IPS-18c (cell line): ENCODE measurements at regions not wholly inside any gene's neighbourhood (a gene's known extent, or its start where the extent isn't known, plus 50 kb on each side); places are given as distances from the start of the nearest gene placed in this dataset.

Experiments
- H3K4me3 ChIP-seq: 2 replicates; pipeline ENCODE4 v1.7.0; 2013; ENCODE audit warnings: low read depth, mild to moderate bottlenecking, low read length, moderate library complexity; ENCODE audit not compliant: insufficient read depth
- H3K9me3 ChIP-seq: one replicate; pipeline ENCODE4 v1.6.1; 2013; ENCODE audit warnings: mild to moderate bottlenecking, low read length, moderate library complexity; ENCODE audit not compliant: control insufficient read depth, insufficient read depth

DNA sequence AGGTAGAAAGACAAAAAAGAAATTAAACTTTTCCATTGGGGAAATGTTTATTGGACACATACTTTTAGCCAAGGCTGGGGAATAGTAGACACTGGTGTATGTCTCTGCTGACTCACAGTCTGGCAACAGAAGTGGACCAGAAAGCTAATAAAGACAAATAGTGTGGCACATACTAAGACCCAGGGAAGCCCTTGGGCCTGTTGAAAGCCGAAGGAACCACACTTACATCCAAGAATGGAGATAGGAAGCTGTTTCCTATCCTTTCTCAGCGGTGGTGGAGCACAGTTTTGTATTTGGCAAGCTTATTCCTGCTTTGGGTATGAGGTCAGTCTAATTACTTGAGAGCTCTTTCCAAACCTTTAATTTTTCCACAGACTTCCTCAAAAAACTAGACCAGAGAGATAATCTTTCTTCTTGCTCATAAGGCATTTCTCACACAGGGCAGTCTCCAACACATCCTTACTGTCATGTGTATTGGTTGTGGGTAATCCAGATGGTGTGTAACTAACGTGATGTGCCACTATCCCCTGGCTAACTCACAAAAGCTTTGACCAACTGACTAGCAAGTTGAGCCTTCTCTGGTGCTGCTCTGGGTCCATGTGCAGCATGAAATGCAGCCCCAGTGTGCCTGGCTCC is 279.1 kb upstream of the IGF1R start:
- Histone ChIP-seq H3K4me3 (no peak overlapping the region), H3K9me3 (no peaks in the 10 kb centered on the region)

- H3K4me3 ChIP-seq: no peak overlapping the region
Measured at GRCh38 chr15:98375513-98376340, 272.6 kb upstream of the IGF1R start.

GRCh38 chr15:98380721-98381120 is 267.6 kb upstream of the IGF1R start:
- no peaks in the 10 kb centered on the region for H3K9me3 ChIP-seq

More at GRCh38 chr15:98375513-98376340, 272.6 kb upstream of the IGF1R start:
- H3K9me3 ChIP-seq: no peaks in the 10 kb centered on the region

DNA sequence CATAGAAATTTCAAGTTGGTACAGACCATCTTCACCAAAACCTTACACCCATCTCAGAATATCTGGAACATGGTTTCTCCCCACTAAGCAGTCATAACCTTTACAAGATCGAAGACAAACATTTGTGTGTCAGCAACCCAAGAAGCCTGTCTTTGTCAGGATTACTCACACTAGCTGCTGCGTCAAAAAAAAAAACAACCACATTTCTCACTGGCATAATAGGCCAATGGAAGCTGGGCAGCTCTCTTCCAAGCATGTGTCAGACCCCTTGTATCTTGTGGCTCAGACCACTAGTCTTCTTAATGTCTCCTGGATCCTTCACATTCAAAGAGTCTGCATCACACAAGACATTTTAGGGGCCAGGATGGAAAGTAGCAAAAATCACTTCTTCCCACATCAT is 266.9 kb upstream of the IGF1R start:
- Histone ChIP-seq H3K4me3 (no peak overlapping the region), H3K9me3 (no peaks in the 10 kb centered on the region)

More at GRCh38 chr15:98380721-98381120, 267.6 kb upstream of the IGF1R start:
- no peak overlapping the region for H3K4me3 ChIP-seq

GRCh38 chr15:98382139-98382538 is 266.2 kb upstream of the IGF1R start:
- Histone ChIP-seq H3K9me3 (no peaks in the 10 kb centered on the region), H3K4me3 (no peak overlapping the region)

GRCh38 chr15:98383571-98383970 is 264.8 kb upstream of the IGF1R start:
- H3K4me3 ChIP-seq: no peak overlapping the region
- no peaks in the 10 kb centered on the region for H3K9me3 ChIP-seq

DNA sequence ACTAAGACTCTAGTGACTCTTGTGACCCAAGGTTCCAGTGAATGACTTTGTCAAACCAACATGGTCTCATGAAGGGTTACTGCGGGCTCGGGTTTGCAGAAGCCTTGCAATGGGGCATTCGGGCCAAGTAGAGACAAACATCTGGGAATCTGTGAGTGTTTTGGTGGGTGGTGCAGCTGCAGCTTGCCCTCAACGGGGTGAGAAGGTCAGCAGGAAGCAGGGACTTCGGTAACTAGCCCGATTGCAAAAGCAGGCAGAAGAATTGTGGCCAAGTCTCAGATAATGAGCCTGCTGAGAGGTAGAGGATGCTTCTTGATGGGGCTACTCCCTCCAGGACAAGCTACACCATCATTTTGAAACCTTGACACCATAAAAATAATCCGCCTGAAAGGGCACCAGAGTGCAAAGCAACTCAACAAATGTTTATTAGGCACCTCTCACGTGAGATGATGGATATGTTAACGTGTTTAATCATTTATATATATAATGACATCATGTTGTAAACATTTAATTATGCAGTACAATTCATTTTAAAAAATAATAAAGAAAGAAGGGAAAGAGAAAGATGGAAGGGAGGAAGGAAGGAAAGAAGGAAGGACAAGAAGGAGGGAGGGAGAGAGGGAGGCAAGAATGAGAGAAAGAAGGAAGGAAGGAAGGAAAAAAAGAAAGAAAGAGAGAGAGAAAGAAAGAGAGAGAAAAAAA is 263.9 kb upstream of the IGF1R start:
- Histone ChIP-seq H3K9me3 (no peaks in the 10 kb centered on the region), H3K4me3 (no peak overlapping the region)

- no peaks in the 10 kb centered on the region for H3K9me3 ChIP-seq
Measured at GRCh38 chr15:98385752-98386381, 262.5 kb upstream of the IGF1R start.

DNA sequence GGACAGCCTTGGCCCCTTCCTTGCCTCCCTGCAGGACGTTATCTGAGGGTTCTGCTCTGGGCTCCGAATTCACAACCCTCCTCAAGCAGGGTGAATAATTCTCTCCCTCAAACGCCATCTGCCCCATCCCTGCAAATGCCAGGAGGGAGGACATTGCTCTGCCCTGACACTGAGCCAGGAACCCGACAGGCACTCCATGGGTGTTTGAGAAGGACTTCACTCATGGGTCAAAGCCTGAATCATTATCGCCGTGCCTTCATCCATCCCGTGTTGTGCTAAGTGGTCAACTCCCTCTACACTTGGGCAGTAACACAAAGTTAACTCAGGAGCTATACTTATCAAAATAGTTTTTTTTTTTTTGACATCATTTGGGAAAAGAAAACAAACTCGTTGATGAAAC is 261.8 kb upstream of the IGF1R start:
- H3K4me3 ChIP-seq: no peak overlapping the region

More at GRCh38 chr15:98385752-98386381, 262.5 kb upstream of the IGF1R start:
- H3K4me3 ChIP-seq: no peak overlapping the region

DNA sequence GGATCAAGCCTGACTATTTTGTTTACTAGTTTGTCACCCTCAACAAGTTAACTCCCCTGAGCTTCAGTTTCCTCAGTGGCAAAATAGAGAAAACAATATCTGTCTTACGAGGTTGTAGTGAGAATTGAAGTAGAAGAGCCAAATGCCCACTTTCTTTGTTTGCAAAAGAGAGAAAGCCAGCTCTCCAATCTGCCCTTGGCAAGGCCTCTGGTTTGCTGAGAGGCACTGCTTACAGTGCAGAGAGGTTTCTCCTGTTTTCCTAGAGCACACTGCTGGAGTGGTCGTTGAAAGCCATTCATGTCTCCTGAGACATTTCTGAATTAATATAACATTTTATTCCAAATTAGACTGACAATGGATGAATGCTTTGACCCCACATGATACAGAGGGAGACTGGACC is 260.5 kb upstream of the IGF1R start:
- Histone ChIP-seq H3K9me3 (no peaks in the 10 kb centered on the region), H3K4me3 (no peak overlapping the region)

More for the DNA sequence above, 261.8 kb upstream of the IGF1R start:
- H3K9me3 ChIP-seq: no peaks in the 10 kb centered on the region

- H3K4me3 ChIP-seq: no peak overlapping the region
- no peaks in the 10 kb centered on the region for H3K9me3 ChIP-seq
Measured at GRCh38 chr15:98390946-98391530, 257.3 kb upstream of the IGF1R start.

DNA sequence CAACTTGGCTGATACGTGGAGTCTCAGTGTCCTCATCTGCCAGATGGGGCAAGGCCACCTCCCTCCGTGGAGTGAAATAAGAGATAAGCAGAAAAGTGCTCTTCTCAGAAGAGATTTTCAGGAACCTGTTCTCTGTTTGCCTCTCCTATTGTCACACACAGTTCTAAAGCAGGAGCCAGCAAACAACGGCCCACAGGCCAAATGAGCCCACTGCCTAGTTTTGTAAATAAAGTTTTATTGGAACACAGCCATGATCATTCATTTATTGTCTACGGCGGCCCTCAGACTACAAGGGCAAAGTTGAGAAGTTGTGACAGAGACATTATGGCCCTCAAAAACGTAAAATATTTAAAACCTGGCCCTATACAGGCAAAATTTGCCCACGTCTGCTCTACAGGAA is 256.8 kb upstream of the IGF1R start:
- Histone ChIP-seq H3K9me3 (no peaks in the 10 kb centered on the region), H3K4me3 (no peak overlapping the region)

DNA sequence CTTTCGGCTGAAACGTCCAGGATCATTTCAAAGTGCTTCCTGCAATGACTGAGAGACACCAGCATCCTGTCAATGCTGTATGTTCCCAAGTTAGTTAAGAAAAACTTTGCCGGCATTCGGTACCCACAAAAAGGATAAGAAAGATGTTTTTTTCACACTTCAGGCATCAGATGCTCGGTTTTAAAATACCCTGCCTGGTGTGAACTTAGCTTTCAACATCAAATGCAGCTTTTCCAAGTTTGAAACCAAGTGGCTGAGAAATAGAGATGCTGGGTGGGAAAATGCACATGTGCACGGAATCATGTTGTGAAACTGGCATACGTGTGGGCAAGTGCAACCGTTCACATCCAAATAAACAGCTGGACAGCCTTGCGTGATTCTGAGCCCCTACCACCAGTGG is 254.9 kb upstream of the IGF1R start:
- H3K9me3 ChIP-seq: no peaks in the 10 kb centered on the region
- H3K4me3 ChIP-seq: no peak overlapping the region

DNA sequence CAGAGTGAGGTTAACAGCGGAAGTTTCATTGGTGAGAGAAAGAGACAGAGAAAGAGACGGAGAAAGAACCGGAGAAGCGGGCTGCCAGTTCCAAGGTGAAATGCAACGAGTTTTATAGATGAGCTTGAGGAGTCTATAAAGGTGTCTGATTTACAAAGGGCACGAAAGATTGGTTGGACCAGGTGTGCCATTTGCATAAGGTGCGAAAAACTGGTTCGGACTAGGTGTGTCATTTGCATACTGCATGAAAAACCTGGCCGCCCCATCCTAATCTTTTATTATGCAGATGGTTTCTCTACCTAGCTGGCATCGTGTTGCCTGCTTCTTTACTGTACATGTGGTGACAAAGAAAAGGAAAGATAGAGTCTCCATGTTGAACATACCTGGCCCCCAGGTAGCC is 253.8 kb upstream of the IGF1R start:
- no peaks in the 10 kb centered on the region for H3K9me3 ChIP-seq
- H3K4me3 ChIP-seq: no peak overlapping the region

DNA sequence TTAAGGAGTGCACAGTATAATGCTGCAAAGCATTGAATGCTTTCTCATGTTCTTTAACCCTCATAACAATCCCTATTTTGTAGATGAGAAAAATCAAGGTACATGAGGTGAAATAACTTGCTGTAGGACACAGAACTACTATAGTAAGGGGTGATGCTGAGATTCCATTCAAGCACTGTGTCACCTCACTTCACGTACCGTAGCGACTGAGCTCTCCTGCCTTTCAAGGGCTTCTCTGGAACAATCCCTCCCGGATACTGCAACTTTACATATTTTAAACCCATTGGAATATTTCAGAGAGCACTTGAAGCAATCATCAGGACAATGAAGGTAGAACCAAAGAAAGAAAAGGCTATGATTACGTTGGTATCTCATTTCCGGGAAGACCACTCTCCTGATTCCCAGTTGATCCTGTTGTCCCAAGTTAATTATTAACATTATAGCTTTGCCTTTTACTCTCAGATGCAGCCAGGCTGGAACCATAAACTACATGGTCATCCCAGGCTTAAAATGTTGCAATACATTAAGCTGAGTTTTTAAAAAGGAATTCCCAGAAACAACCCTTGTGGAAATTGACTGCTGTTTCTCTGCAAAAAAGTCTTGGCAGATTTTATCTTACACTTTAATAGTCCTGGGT is 252.2 kb upstream of the IGF1R start:
- H3K9me3 ChIP-seq: no peaks in the 10 kb centered on the region

DNA sequence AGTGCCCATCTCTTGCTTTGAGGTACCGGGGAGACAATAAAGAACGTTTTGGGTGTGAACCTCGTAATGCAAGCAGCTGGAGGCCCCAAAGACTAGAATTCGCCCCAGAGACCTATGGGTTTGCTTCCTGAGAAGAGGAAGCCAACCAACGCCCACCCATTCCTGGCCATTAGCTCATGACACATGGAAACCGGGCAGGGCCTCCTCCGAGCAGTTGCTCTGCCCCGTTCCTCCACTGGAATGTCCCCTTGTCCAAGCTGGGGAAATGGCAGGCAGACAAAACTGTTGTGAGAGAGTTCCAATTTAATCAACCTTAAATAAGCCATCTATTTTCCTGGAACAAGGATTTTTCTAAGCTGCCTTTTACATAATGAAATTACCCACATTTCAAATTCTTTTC is 250.9 kb upstream of the IGF1R start:
- no peaks in the 10 kb centered on the region for H3K9me3 ChIP-seq
- H3K4me3 ChIP-seq: no peak overlapping the region

More for the DNA sequence above, 252.2 kb upstream of the IGF1R start:
- H3K4me3 ChIP-seq: no peak overlapping the region

- H3K9me3 ChIP-seq: no peaks in the 10 kb centered on the region
Measured at GRCh38 chr15:98398056-98398455, 250.3 kb upstream of the IGF1R start.

More at GRCh38 chr15:98398056-98398455, 250.3 kb upstream of the IGF1R start:
- H3K4me3 ChIP-seq: no peak overlapping the region
